Smooth muscle cell (in vitro differentiated cells): ENCODE measurements at regions not wholly inside any gene's neighbourhood (a gene's known extent, or its start where the extent isn't known, plus 50 kb on each side); places are given as distances from the start of the nearest gene placed in this dataset.

Source experiments
- DNase-seq: peaks from one replicate; lab custom pipeline; 2025; ENCODE audit not compliant: unreplicated experiment; lab: John Stamatoyannopoulos, UW
- H2AFZ ChIP-seq: fragments of 200-600 bp; sonication (generic); 2 replicates; pipeline ENCODE4 v1.6.0; 2016; ENCODE audit warnings: antibody characterized with exemption, low read depth, mild to moderate bottlenecking
- H3F3A ChIP-seq: fragments of 200-600 bp; sonication (generic); 2 replicates; pipeline ENCODE4 v1.6.0; 2017; ENCODE audit warnings: antibody characterized with exemption, low read depth
- H3K27ac ChIP-seq: fragments of 200-600 bp; sonication (generic); 2 replicates; pipeline ENCODE4 v1.5.1; 2016; ENCODE audit warnings: low read depth, mild to moderate bottlenecking
- H3K27me3 ChIP-seq: fragments of 200-600 bp; sonication (generic); 2 replicates; pipeline ENCODE4 v1.6.1; 2016; ENCODE audit warnings: low read depth, mild to moderate bottlenecking
- H3K36me3 ChIP-seq: fragments of 200-600 bp; sonication (generic); 2 replicates; pipeline ENCODE4 v1.5.1; 2016; ENCODE audit warnings: low read depth
- H3K4me1 ChIP-seq: fragments of 200-600 bp; sonication (generic); 2 replicates; pipeline ENCODE4 v1.5.1; 2016; ENCODE audit warnings: low read depth
- H3K4me2 ChIP-seq: fragments of 200-600 bp; sonication (generic); 2 replicates; pipeline ENCODE4 v1.6.0; 2016; ENCODE audit warnings: mild to moderate bottlenecking
- H3K4me3 ChIP-seq: fragments of 200-600 bp; sonication (generic); 2 replicates; pipeline ENCODE4 v1.5.1; 2016; ENCODE audit warnings: mild to moderate bottlenecking
- H3K79me2 ChIP-seq: fragments of 200-600 bp; sonication (generic); 2 replicates; pipeline ENCODE4 v1.6.0; 2016; ENCODE audit warnings: low read depth, mild to moderate bottlenecking
- H3K9ac ChIP-seq: fragments of 200-600 bp; sonication (generic); 2 replicates; pipeline ENCODE4 v1.6.0; 2016; ENCODE audit warnings: low read depth
- H3K9me3 ChIP-seq: fragments of 200-600 bp; sonication (generic); replicated peaks from 2 replicates; pipeline ENCODE4 v1.5.1; 2016; ENCODE audit warnings: low read depth
- H4K20me1 ChIP-seq: fragments of 200-600 bp; sonication (generic); 2 replicates; pipeline ENCODE4 v1.6.0; 2016; ENCODE audit warnings: low read depth
- WGBS: methylation state at CpG from one replicate; pipeline ENCODE4 v1.1.7; 2016; ENCODE audit warnings: low lambda C conversion rate; 5-methylcytosine and 5-hydroxymethylcytosine counted together
- TF ChIP-seq, protein P1 (sequence below): fragments of 200-600 bp; sonication (generic); IDR thresholded peaks from 2 replicates; pipeline ENCODE4 v1.5.1; 2017; ENCODE audit warnings: borderline replicate concordance, mild to moderate bottlenecking, antibody characterized with exemption; ENCODE audit not compliant: insufficient read depth, poor library complexity, severe bottlenecking

DNA sequence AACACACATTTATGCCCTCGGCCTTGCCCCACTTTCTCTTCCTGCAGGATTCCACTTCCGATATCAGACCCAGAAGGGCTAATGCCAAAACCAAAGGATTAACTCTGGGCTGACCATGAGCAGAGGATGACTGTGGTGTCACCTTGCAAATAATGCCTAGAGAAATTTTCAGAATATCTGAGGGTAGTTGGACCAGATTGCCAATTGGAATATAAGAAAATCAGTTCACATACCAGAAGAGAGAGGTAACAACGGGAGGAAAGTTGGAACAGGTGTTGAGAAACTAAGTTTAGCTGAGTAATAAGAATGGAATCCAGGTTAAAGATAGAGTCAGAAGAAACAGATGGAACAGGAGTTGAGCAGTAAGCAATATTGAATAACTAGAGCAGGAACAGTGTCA, 232.7 kb upstream of the UBE2E3 start:
- no peak overlapping the region for H2AFZ ChIP-seq
- TF ChIP-seq, protein P1, sequence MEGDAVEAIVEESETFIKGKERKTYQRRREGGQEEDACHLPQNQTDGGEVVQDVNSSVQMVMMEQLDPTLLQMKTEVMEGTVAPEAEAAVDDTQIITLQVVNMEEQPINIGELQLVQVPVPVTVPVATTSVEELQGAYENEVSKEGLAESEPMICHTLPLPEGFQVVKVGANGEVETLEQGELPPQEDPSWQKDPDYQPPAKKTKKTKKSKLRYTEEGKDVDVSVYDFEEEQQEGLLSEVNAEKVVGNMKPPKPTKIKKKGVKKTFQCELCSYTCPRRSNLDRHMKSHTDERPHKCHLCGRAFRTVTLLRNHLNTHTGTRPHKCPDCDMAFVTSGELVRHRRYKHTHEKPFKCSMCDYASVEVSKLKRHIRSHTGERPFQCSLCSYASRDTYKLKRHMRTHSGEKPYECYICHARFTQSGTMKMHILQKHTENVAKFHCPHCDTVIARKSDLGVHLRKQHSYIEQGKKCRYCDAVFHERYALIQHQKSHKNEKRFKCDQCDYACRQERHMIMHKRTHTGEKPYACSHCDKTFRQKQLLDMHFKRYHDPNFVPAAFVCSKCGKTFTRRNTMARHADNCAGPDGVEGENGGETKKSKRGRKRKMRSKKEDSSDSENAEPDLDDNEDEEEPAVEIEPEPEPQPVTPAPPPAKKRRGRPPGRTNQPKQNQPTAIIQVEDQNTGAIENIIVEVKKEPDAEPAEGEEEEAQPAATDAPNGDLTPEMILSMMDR, result no peak
- no peak overlapping the region for H3K9ac ChIP-seq
- H3K4me2 ChIP-seq, result no peak overlapping the region
- no peaks in the 10 kb centered on the region for H3K79me2 ChIP-seq
- WGBS, result 81% methylated on average over 3 of the region's 3 CpGs
- no peaks in the 10 kb centered on the region for H4K20me1 ChIP-seq
- H3K27ac ChIP-seq, result peak overlapping the region; percentile 10
- H3F3A ChIP-seq, result no peaks in the 10 kb centered on the region
- no peak overlapping the region for H3K4me3 ChIP-seq
- H3K9me3 ChIP-seq, result no peaks in the 10 kb centered on the region
- no peak for DNase-seq
- peaks cover 5% of the 10 kb centered on the region for H3K4me1 ChIP-seq
- H3K36me3 ChIP-seq, result no peaks in the 10 kb centered on the region
- no peaks in the 10 kb centered on the region for H3K27me3 ChIP-seq

DNA sequence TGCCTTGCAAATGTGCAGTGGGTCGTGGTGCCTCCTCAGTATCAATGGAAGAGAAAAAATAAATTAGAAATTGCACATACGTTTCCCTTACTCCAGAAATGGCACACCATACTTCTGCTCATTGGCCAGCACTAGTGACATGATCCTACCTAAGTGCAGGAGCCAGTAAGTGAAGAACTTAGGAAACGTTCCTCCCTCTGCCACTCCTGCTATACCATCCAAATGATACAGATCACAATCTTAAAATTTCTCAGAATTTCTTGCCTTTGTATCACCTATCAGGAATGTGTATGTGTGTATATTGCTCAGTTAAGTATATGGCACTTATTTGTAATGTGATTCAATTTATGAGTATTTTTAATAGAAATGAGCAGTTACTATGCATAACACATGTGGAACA, 237.0 kb upstream of the UBE2E3 start:
- Histone ChIP-seq H3F3A (peaks cover 4% of the 10 kb centered on the region), H3K36me3 (no peaks in the 10 kb centered on the region), H3K4me1 (peaks cover 9% of the 10 kb centered on the region), H3K27ac (peak overlapping the region; percentile 98), H3K27me3 (no peaks in the 10 kb centered on the region), H3K9me3 (no peaks in the 10 kb centered on the region), H4K20me1 (no peaks in the 10 kb centered on the region), H3K79me2 (no peaks in the 10 kb centered on the region), H2AFZ (no peak overlapping the region), H3K4me2 (peak overlapping the region; percentile 47), H3K4me3 (no peak overlapping the region), H3K9ac (peak overlapping the region; percentile 65)
- TF ChIP-seq, protein P1, result no peak
- no peak for DNase-seq
- 75% methylated on average over 3 of the region's 3 CpGs for WGBS

DNA sequence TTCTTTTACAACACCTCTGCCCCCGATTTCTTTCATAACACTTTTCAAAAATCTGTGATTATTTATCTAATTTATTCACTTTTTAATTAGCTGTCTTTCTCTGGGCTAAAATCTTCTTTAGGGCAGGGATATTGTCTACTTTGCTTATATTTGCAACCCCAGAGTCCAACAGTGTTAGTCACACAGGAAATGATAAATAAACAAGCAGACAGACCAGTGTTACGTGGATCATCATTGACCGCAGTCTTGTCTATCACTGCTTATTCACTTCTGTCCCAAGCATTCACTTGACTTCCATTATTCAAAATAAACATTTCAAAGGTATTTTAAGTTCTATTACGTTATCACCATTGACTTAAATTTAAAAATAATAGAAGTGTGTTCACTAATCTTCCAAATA, 237.6 kb upstream of the UBE2E3 start:
- Histone ChIP-seq H3K4me1 (peaks cover 9% of the 10 kb centered on the region), H3F3A (peaks cover 4% of the 10 kb centered on the region), H3K27ac (peak overlapping the region; percentile 98), H3K9ac (peak overlapping the region; percentile 65), H3K36me3 (no peaks in the 10 kb centered on the region), H4K20me1 (no peaks in the 10 kb centered on the region), H3K4me3 (no peak overlapping the region), H3K79me2 (no peaks in the 10 kb centered on the region), H3K9me3 (no peaks in the 10 kb centered on the region), H3K4me2 (peak overlapping the region; percentile 47), H2AFZ (peak overlapping the region; percentile 43), H3K27me3 (no peaks in the 10 kb centered on the region)
- DNase-seq, result no peak
- WGBS, result 29% methylated on average over 4 of the region's 4 CpGs
- TF ChIP-seq, protein P1, result no peak

DNA sequence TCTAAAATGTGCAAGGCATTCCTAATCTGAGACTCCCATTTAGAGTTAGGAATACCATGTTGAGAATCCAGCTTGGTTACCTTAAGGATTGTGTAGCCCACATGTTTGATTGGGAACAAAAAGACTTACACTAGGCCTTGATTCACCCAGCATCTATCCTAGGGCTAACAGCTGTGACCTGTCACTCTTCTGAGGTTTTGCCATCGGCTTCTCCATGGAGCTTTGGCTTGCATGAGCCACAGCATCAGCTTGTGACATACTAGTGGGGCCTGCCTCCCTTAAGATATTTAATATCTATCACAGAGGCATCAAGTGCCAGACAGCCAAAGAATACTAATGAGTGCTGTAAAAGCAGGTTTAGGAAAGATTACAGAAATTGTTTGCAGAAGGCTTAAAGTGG, 241.3 kb upstream of the UBE2E3 start:
- H3K36me3 ChIP-seq, result no peaks in the 10 kb centered on the region
- H3K9me3 ChIP-seq, result no peaks in the 10 kb centered on the region
- no peak overlapping the region for H3K4me2 ChIP-seq
- 78% methylated on average over 1 of the region's 1 CpG for WGBS
- DNase-seq, result no peak
- H3K27ac ChIP-seq, result no peak overlapping the region
- no peaks in the 10 kb centered on the region for H3K79me2 ChIP-seq
- peaks cover 14% of the 10 kb centered on the region for H3K4me1 ChIP-seq
- no peak overlapping the region for H3K9ac ChIP-seq
- TF ChIP-seq, protein P1, result no peak
- no peaks in the 10 kb centered on the region for H3K27me3 ChIP-seq
- no peak overlapping the region for H2AFZ ChIP-seq
- H4K20me1 ChIP-seq, result no peaks in the 10 kb centered on the region
- H3K4me3 ChIP-seq, result no peak overlapping the region
- H3F3A ChIP-seq, result peaks cover 4% of the 10 kb centered on the region
